ENCODE measurements at regions not wholly inside any gene's neighbourhood (a gene's known extent, or its start where the extent isn't known, plus 50 kb on each side); places are given as distances from the start of the nearest gene placed in this dataset.
"Not testable (repeated sequence)": the region's sequence is repeated elsewhere in the genome, so short reads cannot be mapped to it uniquely, and the experiment has no call there.

DNA sequence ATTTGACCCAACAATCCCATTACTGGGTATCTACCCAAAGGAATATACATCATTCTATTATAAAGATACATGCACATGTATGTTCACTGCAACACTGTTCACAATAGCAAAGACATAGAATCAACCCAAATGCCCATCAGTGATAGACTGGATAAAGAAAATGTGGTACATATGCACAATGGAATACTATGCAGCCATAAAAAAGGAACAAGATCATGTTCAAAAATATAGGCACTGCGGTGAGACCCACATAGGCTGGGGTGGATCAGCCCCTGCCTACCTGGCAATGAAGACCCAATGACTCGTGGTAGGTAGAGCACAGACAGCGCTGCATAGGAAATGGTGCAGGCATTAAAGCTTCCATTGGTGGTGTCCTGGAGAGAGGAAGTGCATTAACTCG is 88.6 kb upstream of the NFIL3 start:
- WGBS, 2 experiments (ENCODE audit: insufficient coverage in 1 of 2, insufficient read length in 1 of 2): 79 to 91% methylated on average over 4 of the region's 4 CpGs
- not testable (repeated sequence) for H3K36me3 Mint-ChIP-seq (ENCODE audit: low read depth); H3K27ac ChIP-seq (ENCODE audit: low read depth, low read length); H3K4me3 ChIP-seq (ENCODE audit: low read length); H3K36me3 ChIP-seq (ENCODE audit: control insufficient read depth, insufficient read depth, low read length); H3K4me1 Mint-ChIP-seq; H3K27me3 ChIP-seq (ENCODE audit: control insufficient read depth, insufficient read depth, low read length, poor library complexity, severe bottlenecking); H3K27ac Mint-ChIP-seq; DNase-seq; H3K4me1 ChIP-seq (ENCODE audit: control insufficient read depth, insufficient read depth, low read length); H3K27me3 Mint-ChIP-seq (ENCODE audit: insufficient read depth); H3K4me3 Mint-ChIP-seq; H3K9ac ChIP-seq (ENCODE audit: extremely low read depth, low read length, poor library complexity, severe bottlenecking); H3K9me3 ChIP-seq (ENCODE audit: control insufficient read depth, low read length)
- H3K9me3 Mint-ChIP-seq: peaks cover 21% of the 10 kb centered on the region

DNA sequence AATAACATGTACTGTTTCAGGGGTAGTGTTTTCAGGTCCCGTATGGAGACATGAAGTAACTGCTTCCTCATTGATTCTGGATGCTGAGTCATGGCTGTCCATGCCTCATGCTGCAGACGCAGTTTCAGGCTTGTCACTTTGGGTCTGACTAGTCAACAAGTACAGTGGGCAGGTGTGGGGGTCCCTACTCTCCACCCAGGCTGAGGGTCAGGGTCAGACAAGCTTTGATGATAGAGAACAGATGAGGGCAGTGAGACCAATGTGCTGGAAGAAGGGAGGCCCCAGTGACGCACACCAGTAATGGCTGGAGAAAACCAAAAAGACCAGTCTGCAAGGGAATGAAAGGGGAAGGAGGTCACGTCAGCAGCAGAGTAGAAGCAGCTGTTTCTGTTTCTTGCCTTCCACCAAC is 80.0 kb upstream of the NFIL3 start:
- Mint-ChIP-seq H3K36me3 (ENCODE audit: low read depth) (no peaks in the 10 kb centered on the region), H3K4me1 (no peaks in the 10 kb centered on the region), H3K4me3 (no peak overlapping the region), H3K9me3 (no peaks in the 10 kb centered on the region), H3K27me3 (ENCODE audit: insufficient read depth) (no peaks in the 10 kb centered on the region), H3K27ac (no peak overlapping the region)
- Histone ChIP-seq H3K4me3 (ENCODE audit: low read length) (no peak overlapping the region), H3K9ac (ENCODE audit: extremely low read depth, low read length, poor library complexity, severe bottlenecking) (no peak overlapping the region), H3K9me3 (ENCODE audit: control insufficient read depth, low read length) (no peaks in the 10 kb centered on the region), H3K27ac (ENCODE audit: low read depth, low read length) (no peak overlapping the region), H3K4me1 (ENCODE audit: control insufficient read depth, insufficient read depth, low read length) (no peaks in the 10 kb centered on the region), H3K36me3 (ENCODE audit: control insufficient read depth, insufficient read depth, low read length) (no peaks in the 10 kb centered on the region), H3K27me3 (ENCODE audit: control insufficient read depth, insufficient read depth, low read length, poor library complexity, severe bottlenecking) (no peaks in the 10 kb centered on the region)
- no peak for DNase-seq
- TF ChIP-seq, protein P1, sequence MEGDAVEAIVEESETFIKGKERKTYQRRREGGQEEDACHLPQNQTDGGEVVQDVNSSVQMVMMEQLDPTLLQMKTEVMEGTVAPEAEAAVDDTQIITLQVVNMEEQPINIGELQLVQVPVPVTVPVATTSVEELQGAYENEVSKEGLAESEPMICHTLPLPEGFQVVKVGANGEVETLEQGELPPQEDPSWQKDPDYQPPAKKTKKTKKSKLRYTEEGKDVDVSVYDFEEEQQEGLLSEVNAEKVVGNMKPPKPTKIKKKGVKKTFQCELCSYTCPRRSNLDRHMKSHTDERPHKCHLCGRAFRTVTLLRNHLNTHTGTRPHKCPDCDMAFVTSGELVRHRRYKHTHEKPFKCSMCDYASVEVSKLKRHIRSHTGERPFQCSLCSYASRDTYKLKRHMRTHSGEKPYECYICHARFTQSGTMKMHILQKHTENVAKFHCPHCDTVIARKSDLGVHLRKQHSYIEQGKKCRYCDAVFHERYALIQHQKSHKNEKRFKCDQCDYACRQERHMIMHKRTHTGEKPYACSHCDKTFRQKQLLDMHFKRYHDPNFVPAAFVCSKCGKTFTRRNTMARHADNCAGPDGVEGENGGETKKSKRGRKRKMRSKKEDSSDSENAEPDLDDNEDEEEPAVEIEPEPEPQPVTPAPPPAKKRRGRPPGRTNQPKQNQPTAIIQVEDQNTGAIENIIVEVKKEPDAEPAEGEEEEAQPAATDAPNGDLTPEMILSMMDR (conservative IDR thresholded peaks at IDR 0.05): no peak
- WGBS, 2 experiments (ENCODE audit: insufficient coverage in 1 of 2, insufficient read length in 1 of 2): 87 to 89% methylated on average over 3 to 4 of the region's 4 CpGs

DNA sequence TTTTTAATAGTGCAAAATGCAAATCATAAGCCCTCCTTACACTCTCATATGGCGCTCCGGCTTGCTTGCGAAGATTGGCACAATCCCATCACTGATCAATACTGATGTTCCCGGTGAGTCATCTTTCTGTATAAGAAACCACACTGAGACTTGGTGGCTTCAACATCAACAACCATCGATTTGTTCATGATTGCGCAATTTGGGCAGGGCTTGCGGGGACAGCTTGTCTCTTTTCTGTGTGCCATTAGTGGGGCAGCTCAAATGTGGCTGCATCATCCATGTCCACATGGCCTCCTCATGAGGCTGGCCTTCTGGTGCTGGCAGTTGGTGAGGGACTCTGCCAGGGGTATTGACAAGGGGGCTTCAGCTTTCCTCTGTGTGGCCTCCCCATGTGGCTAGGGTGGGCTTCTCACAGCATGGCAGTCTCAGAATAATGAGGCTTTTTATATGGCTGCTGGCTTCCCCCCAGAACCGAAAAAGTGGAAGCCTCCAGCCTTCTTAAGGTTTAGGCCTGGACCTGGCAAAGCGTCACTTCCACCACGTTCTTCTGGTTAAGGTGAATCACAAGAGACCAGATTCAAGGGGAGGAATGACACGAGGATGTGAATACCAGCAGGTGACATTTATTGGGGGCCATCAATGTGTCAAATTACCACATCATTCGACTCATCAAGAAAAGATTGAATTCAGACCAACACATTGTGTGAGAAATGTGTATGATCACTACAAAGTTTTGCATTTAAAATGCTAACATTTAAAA is 79.5 kb upstream of the NFIL3 start:
- Histone ChIP-seq H3K27ac (ENCODE audit: low read depth, low read length) (no peak overlapping the region), H3K4me3 (ENCODE audit: low read length) (no peak overlapping the region), H3K27me3 (ENCODE audit: control insufficient read depth, insufficient read depth, low read length, poor library complexity, severe bottlenecking) (no peaks in the 10 kb centered on the region), H3K36me3 (ENCODE audit: control insufficient read depth, insufficient read depth, low read length) (no peaks in the 10 kb centered on the region), H3K9me3 (ENCODE audit: control insufficient read depth, low read length) (no peaks in the 10 kb centered on the region), H3K9ac (ENCODE audit: extremely low read depth, low read length, poor library complexity, severe bottlenecking) (no peak overlapping the region), H3K4me1 (ENCODE audit: control insufficient read depth, insufficient read depth, low read length) (no peaks in the 10 kb centered on the region)
- Mint-ChIP-seq H3K27me3 (ENCODE audit: insufficient read depth) (no peaks in the 10 kb centered on the region), H3K4me3 (no peak overlapping the region), H3K27ac (no peak overlapping the region), H3K9me3 (no peaks in the 10 kb centered on the region), H3K36me3 (ENCODE audit: low read depth) (no peaks in the 10 kb centered on the region), H3K4me1 (no peaks in the 10 kb centered on the region)
- DNase-seq: no peak
- WGBS, 2 experiments (ENCODE audit: insufficient coverage in 1 of 2, insufficient read length in 1 of 2): 94 to 97% methylated on average over 11 to 12 of the region's 12 CpGs
- TF ChIP-seq, protein P1 (conservative IDR thresholded peaks at IDR 0.05): no peak

DNA sequence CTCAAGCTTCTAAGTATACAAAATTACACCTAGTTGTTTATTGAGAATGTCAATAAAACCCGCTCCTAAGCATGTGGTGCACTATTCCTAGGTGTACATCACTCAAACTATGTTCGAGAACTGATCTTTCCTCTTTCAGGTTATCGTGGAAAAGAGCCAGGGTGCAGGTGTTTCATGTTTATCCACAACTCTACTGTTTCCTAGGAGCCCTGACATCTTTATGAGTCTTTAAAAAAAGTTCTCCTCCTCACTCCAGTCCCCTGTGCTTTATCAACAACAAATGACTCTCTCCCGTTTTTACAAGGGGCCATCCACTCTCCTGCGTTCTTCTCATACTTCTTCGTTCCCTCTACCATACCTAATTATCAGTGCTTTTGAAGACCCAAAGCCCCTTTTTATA is 78.8 kb upstream of the NFIL3 start:
- WGBS, 2 experiments (ENCODE audit: insufficient coverage in 1 of 2, insufficient read length in 1 of 2): 88 to 94% methylated on average over 6 of the region's 6 CpGs
- H3K36me3 ChIP-seq (ENCODE audit: control insufficient read depth, insufficient read depth, low read length): no peaks in the 10 kb centered on the region
- DNase-seq: no peak
- H3K4me1 ChIP-seq (ENCODE audit: control insufficient read depth, insufficient read depth, low read length): no peaks in the 10 kb centered on the region
- no peaks in the 10 kb centered on the region for H3K9me3 ChIP-seq (ENCODE audit: control insufficient read depth, low read length)
- no peak overlapping the region for H3K27ac Mint-ChIP-seq
- no peaks in the 10 kb centered on the region for H3K27me3 Mint-ChIP-seq (ENCODE audit: insufficient read depth)
- no peak overlapping the region for H3K9ac ChIP-seq (ENCODE audit: extremely low read depth, low read length, poor library complexity, severe bottlenecking)
- H3K27me3 ChIP-seq (ENCODE audit: control insufficient read depth, insufficient read depth, low read length, poor library complexity, severe bottlenecking): no peaks in the 10 kb centered on the region
- no peaks in the 10 kb centered on the region for H3K9me3 Mint-ChIP-seq
- no peak overlapping the region for H3K4me3 Mint-ChIP-seq
- H3K27ac ChIP-seq (ENCODE audit: low read depth, low read length): no peak overlapping the region
- H3K4me1 Mint-ChIP-seq: no peaks in the 10 kb centered on the region
- TF ChIP-seq, protein P1 (conservative IDR thresholded peaks at IDR 0.05): no peak
- H3K4me3 ChIP-seq (ENCODE audit: low read length): no peak overlapping the region
- no peaks in the 10 kb centered on the region for H3K36me3 Mint-ChIP-seq (ENCODE audit: low read depth)
